Thoracic aorta (tissue), 2 donors: ENCODE measurements at regions not wholly inside any gene's neighbourhood (a gene's known extent, or its start where the extent isn't known, plus 50 kb on each side); places are given as distances from the start of the nearest gene placed in this dataset.

ENCODE experiments used
- ATAC-seq: fragments of 150-250 bp; one replicate; pipeline ENCODE4 v1.8.0; 2017; ENCODE audit warnings: low read depth; ENCODE audit not compliant: insufficient number of reproducible peaks, low FRiP score
- DNase-seq: peaks from one replicate; pipeline ENCODE4 v3.0.0-alpha.2; 2020; ENCODE audit warnings: low spot score
- H3K27ac ChIP-seq, 2 donors: fragments of 200-600 bp; sonication (generic); 1 replicate in 1 of 2; 2 replicates in 1 of 2; pipeline ENCODE4 v1.5.1; 2016; ENCODE audit warnings: mild to moderate bottlenecking in 2 of 2, moderate library complexity in 2 of 2
- H3K27me3 ChIP-seq: fragments of 200-600 bp; sonication (generic); replicated peaks from 2 replicates; pipeline ENCODE4 v1.6.0; 2016; ENCODE audit warnings: mild to moderate bottlenecking; ENCODE audit not compliant: insufficient read depth
- H3K36me3 ChIP-seq: fragments of 200-600 bp; sonication (generic); one replicate; pipeline ENCODE4 v1.5.1; 2016
- H3K4me1 ChIP-seq, 2 donors: fragments of 200-600 bp; sonication (generic); 1 replicate in 1 of 2; 2 replicates in 1 of 2; pipeline versions ENCODE4 v1.5.1 to v1.6.0; 2016; ENCODE audit warnings: low read depth in 2 of 2, mild to moderate bottlenecking in 1 of 2; ENCODE audit not compliant: control insufficient read depth in 1 of 2
- H3K4me3 ChIP-seq: fragments of 200-600 bp; sonication (generic); 2 replicates; pipeline ENCODE4 v1.5.1; 2016; ENCODE audit warnings: mild to moderate bottlenecking
- H3K9me3 ChIP-seq: fragments of 200-600 bp; sonication (generic); 2 replicates; pipeline ENCODE4 v1.5.1; 2016
- TF ChIP-seq, protein P1 (sequence below): fragments of 200-600 bp; sonication (generic); IDR thresholded peaks from one replicate; pipeline ENCODE4 v1.5.1; 2019; ENCODE audit warnings: antibody characterized with exemption

- ATAC-seq (no peak), DNase-seq (no peak)
- TF ChIP-seq, protein P1, sequence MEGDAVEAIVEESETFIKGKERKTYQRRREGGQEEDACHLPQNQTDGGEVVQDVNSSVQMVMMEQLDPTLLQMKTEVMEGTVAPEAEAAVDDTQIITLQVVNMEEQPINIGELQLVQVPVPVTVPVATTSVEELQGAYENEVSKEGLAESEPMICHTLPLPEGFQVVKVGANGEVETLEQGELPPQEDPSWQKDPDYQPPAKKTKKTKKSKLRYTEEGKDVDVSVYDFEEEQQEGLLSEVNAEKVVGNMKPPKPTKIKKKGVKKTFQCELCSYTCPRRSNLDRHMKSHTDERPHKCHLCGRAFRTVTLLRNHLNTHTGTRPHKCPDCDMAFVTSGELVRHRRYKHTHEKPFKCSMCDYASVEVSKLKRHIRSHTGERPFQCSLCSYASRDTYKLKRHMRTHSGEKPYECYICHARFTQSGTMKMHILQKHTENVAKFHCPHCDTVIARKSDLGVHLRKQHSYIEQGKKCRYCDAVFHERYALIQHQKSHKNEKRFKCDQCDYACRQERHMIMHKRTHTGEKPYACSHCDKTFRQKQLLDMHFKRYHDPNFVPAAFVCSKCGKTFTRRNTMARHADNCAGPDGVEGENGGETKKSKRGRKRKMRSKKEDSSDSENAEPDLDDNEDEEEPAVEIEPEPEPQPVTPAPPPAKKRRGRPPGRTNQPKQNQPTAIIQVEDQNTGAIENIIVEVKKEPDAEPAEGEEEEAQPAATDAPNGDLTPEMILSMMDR: no peak
- H3K4me1 ChIP-seq: no peaks in the 10 kb centered on the region
- H3K4me3 ChIP-seq: no peak overlapping the region
- H3K9me3 ChIP-seq: peaks cover 4% of the 10 kb centered on the region
- no peak overlapping the region for H3K27ac ChIP-seq
- no peaks in the 10 kb centered on the region for H3K27me3 ChIP-seq
- no peaks in the 10 kb centered on the region for H3K36me3 ChIP-seq
Observed at GRCh38 chr9:80231318-80232236, 659.8 kb downstream of the TLE4 start.

GRCh38 chr9:80223897-80224296 is 652.1 kb downstream of the TLE4 start:
- no peaks in the 10 kb centered on the region for H3K27me3 ChIP-seq
- ATAC-seq: no peak
- no peaks in the 10 kb centered on the region for H3K9me3 ChIP-seq

DNA sequence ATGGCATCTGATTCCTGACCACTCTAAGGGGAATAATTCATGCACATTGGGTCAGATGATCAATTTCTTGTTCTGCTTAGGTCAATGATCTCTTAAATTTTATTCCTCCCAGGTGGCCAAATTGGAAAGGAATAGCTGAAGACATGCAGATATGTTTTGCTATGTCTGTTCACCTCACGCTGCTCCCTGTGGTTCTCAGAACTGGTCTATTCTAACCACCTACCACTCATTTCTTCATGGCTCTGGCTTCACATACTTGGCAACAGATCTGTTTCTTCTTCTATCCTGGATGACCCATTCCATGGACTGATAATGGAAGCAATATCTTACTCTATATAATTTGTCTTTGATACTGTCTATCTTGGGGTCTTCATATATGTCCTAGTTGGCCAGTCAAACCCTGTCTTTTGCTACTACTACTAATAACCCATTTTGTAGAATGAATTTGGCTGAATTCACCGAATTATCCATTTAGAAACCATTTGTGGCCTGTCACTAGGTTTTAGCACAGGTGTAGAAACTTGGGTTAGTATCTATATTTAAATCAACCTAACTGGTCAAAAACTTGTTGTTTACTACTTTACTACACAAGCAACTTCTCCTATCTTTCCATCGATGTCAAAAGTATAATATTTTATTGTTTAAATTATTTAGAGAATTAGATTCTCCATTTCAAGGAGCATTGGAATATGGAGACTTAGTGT is 650.9 kb downstream of the TLE4 start:
- Histone ChIP-seq H3K4me1 (no peaks in the 10 kb centered on the region), H3K27me3 (no peaks in the 10 kb centered on the region), H3K4me3 (no peak overlapping the region), H3K27ac (no peak overlapping the region), H3K36me3 (no peaks in the 10 kb centered on the region), H3K9me3 (no peaks in the 10 kb centered on the region)
- TF ChIP-seq, protein P1: no peak
- no peak for ATAC-seq
- no peak for DNase-seq

More at GRCh38 chr9:80223897-80224296, 652.1 kb downstream of the TLE4 start:
- Histone ChIP-seq H3K36me3 (no peaks in the 10 kb centered on the region), H3K4me3 (no peak overlapping the region), H3K4me1 (no peaks in the 10 kb centered on the region), H3K27ac (no peak overlapping the region)
- TF ChIP-seq, protein P1: no peak
- DNase-seq: no peak

DNA sequence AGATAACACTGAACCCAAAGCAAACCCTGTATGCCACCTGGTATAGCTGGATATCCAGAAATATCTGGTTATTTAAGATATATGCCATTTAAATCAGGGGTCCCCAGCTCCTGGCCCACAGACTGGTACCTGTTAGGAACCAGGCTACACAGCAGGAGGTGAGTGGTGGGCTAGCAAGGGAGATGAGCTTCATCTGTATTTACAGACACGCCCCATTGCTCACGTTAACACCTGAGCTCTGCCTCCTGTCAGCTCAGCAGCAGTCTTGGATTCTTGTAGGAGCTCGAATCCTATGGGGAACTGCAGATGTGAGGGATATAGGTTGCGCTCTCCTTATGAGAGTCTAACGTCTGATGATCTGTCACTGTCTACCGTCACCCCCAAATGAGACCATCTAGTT is 646.6 kb downstream of the TLE4 start:
- H3K27ac ChIP-seq: no peak overlapping the region
- DNase-seq: no peak
- no peaks in the 10 kb centered on the region for H3K9me3 ChIP-seq
- no peaks in the 10 kb centered on the region for H3K4me1 ChIP-seq
- no peaks in the 10 kb centered on the region for H3K27me3 ChIP-seq
- TF ChIP-seq, protein P1: no peak
- H3K4me3 ChIP-seq: no peak overlapping the region
- ATAC-seq: no peak
- no peaks in the 10 kb centered on the region for H3K36me3 ChIP-seq

DNA sequence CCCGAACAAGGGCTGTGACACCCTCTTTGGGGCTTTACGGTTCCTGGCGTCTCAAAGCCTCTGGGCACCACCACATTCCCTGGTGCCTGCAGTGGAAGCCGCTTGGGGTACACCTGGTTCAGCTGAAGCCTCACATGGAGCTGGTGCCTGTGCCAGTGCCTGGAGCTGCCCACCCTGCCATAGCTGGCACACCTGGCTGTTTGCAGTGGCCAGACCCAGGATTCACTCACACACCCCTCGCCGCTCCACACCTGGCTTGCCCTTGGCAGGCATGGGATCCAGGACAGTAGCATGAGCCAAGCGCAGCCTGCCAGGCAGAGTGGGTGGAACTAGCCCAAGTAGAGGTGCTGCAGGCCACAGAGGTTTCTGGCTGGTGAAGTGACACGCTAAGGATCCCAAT is 641.8 kb downstream of the TLE4 start:
- Histone ChIP-seq H3K27me3 (no peaks in the 10 kb centered on the region), H3K9me3 (no peaks in the 10 kb centered on the region), H3K4me3 (no peak overlapping the region), H3K36me3 (no peaks in the 10 kb centered on the region), H3K27ac (no peak overlapping the region), H3K4me1 (no peaks in the 10 kb centered on the region)
- DNase-seq: no peak
- ATAC-seq: no peak
- TF ChIP-seq, protein P1: no peak
